Activated naive CD4-positive, alpha-beta T cell treated with anti-CD3 and anti-CD28 coated beads, Interleukin-2, amount 50 U/mL, for 24 hours (primary cell): ENCODE measurements at regions not wholly inside any gene's neighbourhood (a gene's known extent, or its start where the extent isn't known, plus 50 kb on each side); places are given as distances from the start of the nearest gene placed in this dataset.

Source experiments
- H3K27ac Mint-ChIP-seq: one replicate; pipeline ENCODE4 v1.8.0; 2021; ENCODE audit warnings: mild to moderate bottlenecking, mixed read lengths
- H3K27me3 Mint-ChIP-seq: one replicate; pipeline ENCODE4 v1.8.0; 2021; ENCODE audit warnings: mixed read lengths
- H3K36me3 Mint-ChIP-seq: one replicate; pipeline ENCODE4 v1.8.0; 2021; ENCODE audit warnings: mixed read lengths
- H3K4me1 Mint-ChIP-seq: one replicate; pipeline ENCODE4 v1.8.0; 2021; ENCODE audit warnings: mixed read lengths
- H3K4me3 Mint-ChIP-seq: one replicate; pipeline ENCODE4 v1.8.0; 2021; ENCODE audit warnings: mild to moderate bottlenecking, mixed read lengths
- H3K9me3 Mint-ChIP-seq: one replicate; pipeline ENCODE4 v1.8.0; 2021; ENCODE audit warnings: mixed read lengths

- H3K27me3 Mint-ChIP-seq, result no peaks in the 10 kb centered on the region
- no peak overlapping the region for H3K4me3 Mint-ChIP-seq
- H3K27ac Mint-ChIP-seq, result no peak overlapping the region
- H3K4me1 Mint-ChIP-seq, result no peaks in the 10 kb centered on the region
- H3K36me3 Mint-ChIP-seq, result no peaks in the 10 kb centered on the region
- H3K9me3 Mint-ChIP-seq, result peaks cover 6% of the 10 kb centered on the region
Measured at GRCh38 chr13:106143392-106143791, 392.1 kb downstream of the EFNB2 start.

GRCh38 chr13:106140476-106140875 is 395.0 kb downstream of the EFNB2 start:
- Mint-ChIP-seq H3K36me3 (no peaks in the 10 kb centered on the region), H3K27me3 (no peaks in the 10 kb centered on the region), H3K4me1 (no peaks in the 10 kb centered on the region), H3K27ac (no peak overlapping the region), H3K4me3 (no peak overlapping the region), H3K9me3 (peaks cover under 1% of the 10 kb centered on the region)

GRCh38 chr13:106139942-106140341 is 395.5 kb downstream of the EFNB2 start:
- H3K4me1 Mint-ChIP-seq, result no peaks in the 10 kb centered on the region
- no peaks in the 10 kb centered on the region for H3K27me3 Mint-ChIP-seq
- H3K9me3 Mint-ChIP-seq, result no peaks in the 10 kb centered on the region
- no peaks in the 10 kb centered on the region for H3K36me3 Mint-ChIP-seq
- H3K27ac Mint-ChIP-seq, result no peak overlapping the region
- H3K4me3 Mint-ChIP-seq, result no peak overlapping the region

GRCh38 chr13:106139377-106139776 is 396.1 kb downstream of the EFNB2 start:
- Mint-ChIP-seq H3K4me1 (no peaks in the 10 kb centered on the region), H3K36me3 (no peaks in the 10 kb centered on the region), H3K27me3 (no peaks in the 10 kb centered on the region), H3K9me3 (peaks cover 3% of the 10 kb centered on the region), H3K4me3 (no peak overlapping the region), H3K27ac (no peak overlapping the region)

GRCh38 chr13:106138620-106139019 is 396.8 kb downstream of the EFNB2 start:
- H3K36me3 Mint-ChIP-seq, result no peaks in the 10 kb centered on the region
- no peaks in the 10 kb centered on the region for H3K4me1 Mint-ChIP-seq
- no peak overlapping the region for H3K27ac Mint-ChIP-seq
- H3K4me3 Mint-ChIP-seq, result no peak overlapping the region
- H3K27me3 Mint-ChIP-seq, result no peaks in the 10 kb centered on the region
- H3K9me3 Mint-ChIP-seq, result peaks cover 6% of the 10 kb centered on the region

GRCh38 chr13:106133025-106133424 is 402.4 kb downstream of the EFNB2 start:
- peaks cover 20% of the 10 kb centered on the region for H3K9me3 Mint-ChIP-seq
- H3K27ac Mint-ChIP-seq, result no peak overlapping the region
- no peaks in the 10 kb centered on the region for H3K36me3 Mint-ChIP-seq
- H3K27me3 Mint-ChIP-seq, result peaks cover 3% of the 10 kb centered on the region
- no peaks in the 10 kb centered on the region for H3K4me1 Mint-ChIP-seq
- no peak overlapping the region for H3K4me3 Mint-ChIP-seq

GRCh38 chr13:106132216-106132615 is 403.2 kb downstream of the EFNB2 start:
- Mint-ChIP-seq H3K36me3 (no peaks in the 10 kb centered on the region), H3K9me3 (peaks cover 25% of the 10 kb centered on the region), H3K27me3 (peaks cover 3% of the 10 kb centered on the region), H3K4me3 (no peak overlapping the region), H3K27ac (no peak overlapping the region), H3K4me1 (no peaks in the 10 kb centered on the region)

GRCh38 chr13:106129993-106130392 is 405.5 kb downstream of the EFNB2 start:
- H3K4me3 Mint-ChIP-seq, result no peak overlapping the region
- H3K4me1 Mint-ChIP-seq, result no peaks in the 10 kb centered on the region
- no peaks in the 10 kb centered on the region for H3K36me3 Mint-ChIP-seq
- H3K27me3 Mint-ChIP-seq, result peaks cover 3% of the 10 kb centered on the region
- no peak overlapping the region for H3K27ac Mint-ChIP-seq
- H3K9me3 Mint-ChIP-seq, result peaks cover 25% of the 10 kb centered on the region

GRCh38 chr13:106129273-106129672 is 406.2 kb downstream of the EFNB2 start:
- no peak overlapping the region for H3K27ac Mint-ChIP-seq
- H3K9me3 Mint-ChIP-seq, result peaks cover 21% of the 10 kb centered on the region
- H3K4me3 Mint-ChIP-seq, result no peak overlapping the region
- H3K36me3 Mint-ChIP-seq, result no peaks in the 10 kb centered on the region
- peaks cover 3% of the 10 kb centered on the region for H3K27me3 Mint-ChIP-seq
- H3K4me1 Mint-ChIP-seq, result no peaks in the 10 kb centered on the region

GRCh38 chr13:106122234-106122633 is 413.2 kb downstream of the EFNB2 start:
- no peak overlapping the region for H3K27ac Mint-ChIP-seq
- no peaks in the 10 kb centered on the region for H3K9me3 Mint-ChIP-seq
- H3K36me3 Mint-ChIP-seq, result no peaks in the 10 kb centered on the region
- H3K4me1 Mint-ChIP-seq, result no peaks in the 10 kb centered on the region
- peaks cover 2% of the 10 kb centered on the region for H3K27me3 Mint-ChIP-seq
- no peak overlapping the region for H3K4me3 Mint-ChIP-seq

- Mint-ChIP-seq H3K9me3 (no peaks in the 10 kb centered on the region), H3K27ac (no peak overlapping the region), H3K27me3 (peaks cover 2% of the 10 kb centered on the region), H3K4me1 (no peaks in the 10 kb centered on the region), H3K4me3 (no peak overlapping the region), H3K36me3 (no peaks in the 10 kb centered on the region)
Measured at GRCh38 chr13:106121173-106121754, 414.2 kb downstream of the EFNB2 start.

- H3K27me3 Mint-ChIP-seq, result peaks cover 2% of the 10 kb centered on the region
- H3K4me1 Mint-ChIP-seq, result no peaks in the 10 kb centered on the region
- H3K27ac Mint-ChIP-seq, result no peak overlapping the region
- H3K9me3 Mint-ChIP-seq, result no peaks in the 10 kb centered on the region
- H3K4me3 Mint-ChIP-seq, result no peak overlapping the region
- H3K36me3 Mint-ChIP-seq, result no peaks in the 10 kb centered on the region
Measured at GRCh38 chr13:106118996-106119395, 416.5 kb downstream of the EFNB2 start.

GRCh38 chr13:106118050-106118449 is 417.4 kb downstream of the EFNB2 start:
- H3K9me3 Mint-ChIP-seq, result no peaks in the 10 kb centered on the region
- no peaks in the 10 kb centered on the region for H3K36me3 Mint-ChIP-seq
- no peaks in the 10 kb centered on the region for H3K4me1 Mint-ChIP-seq
- no peak overlapping the region for H3K4me3 Mint-ChIP-seq
- no peak overlapping the region for H3K27ac Mint-ChIP-seq
- H3K27me3 Mint-ChIP-seq, result peaks cover 2% of the 10 kb centered on the region

- Mint-ChIP-seq H3K27me3 (peaks cover 2% of the 10 kb centered on the region), H3K4me1 (no peaks in the 10 kb centered on the region), H3K36me3 (no peaks in the 10 kb centered on the region), H3K9me3 (no peaks in the 10 kb centered on the region), H3K4me3 (no peak overlapping the region), H3K27ac (no peak overlapping the region)
Measured at GRCh38 chr13:106117640-106118039, 417.8 kb downstream of the EFNB2 start.

GRCh38 chr13:106117035-106117434 is 418.4 kb downstream of the EFNB2 start:
- H3K27me3 Mint-ChIP-seq, result peaks cover 2% of the 10 kb centered on the region
- H3K36me3 Mint-ChIP-seq, result no peaks in the 10 kb centered on the region
- H3K4me3 Mint-ChIP-seq, result no peak overlapping the region
- no peaks in the 10 kb centered on the region for H3K4me1 Mint-ChIP-seq
- no peaks in the 10 kb centered on the region for H3K9me3 Mint-ChIP-seq
- no peak overlapping the region for H3K27ac Mint-ChIP-seq

GRCh38 chr13:106115081-106115480 is 420.4 kb downstream of the EFNB2 start:
- Mint-ChIP-seq H3K4me1 (no peaks in the 10 kb centered on the region), H3K4me3 (no peak overlapping the region), H3K27ac (no peak overlapping the region), H3K27me3 (no peaks in the 10 kb centered on the region), H3K36me3 (no peaks in the 10 kb centered on the region), H3K9me3 (no peaks in the 10 kb centered on the region)

- H3K4me1 Mint-ChIP-seq, result no peaks in the 10 kb centered on the region
- no peak overlapping the region for H3K27ac Mint-ChIP-seq
- no peaks in the 10 kb centered on the region for H3K27me3 Mint-ChIP-seq
- no peaks in the 10 kb centered on the region for H3K9me3 Mint-ChIP-seq
- H3K36me3 Mint-ChIP-seq, result no peaks in the 10 kb centered on the region
- H3K4me3 Mint-ChIP-seq, result no peak overlapping the region
Measured at GRCh38 chr13:106113796-106114195, 421.7 kb downstream of the EFNB2 start.
